ENCODE measurements at regions not wholly inside any gene's neighbourhood (a gene's known extent, or its start where the extent isn't known, plus 50 kb on each side); places are given as distances from the start of the nearest gene placed in this dataset.
"Not testable (repeated sequence)": the region's sequence is repeated elsewhere in the genome, so short reads cannot be mapped to it uniquely, and the experiment has no call there.

GRCh38 chr18:11500153-11501122 is 109.0 kb upstream of the SLC35G4 start:
- H3K4me1 Mint-ChIP-seq: no peaks in the 10 kb centered on the region
- no peaks in the 10 kb centered on the region for H3K9me3 Mint-ChIP-seq (ENCODE audit: low read depth)
- ATAC-seq (no peak), DNase-seq (no peak)
- no peaks in the 10 kb centered on the region for H3K36me3 Mint-ChIP-seq
- peaks cover 4% of the 10 kb centered on the region for H3K27me3 Mint-ChIP-seq
- no peak overlapping the region for H3K4me3 Mint-ChIP-seq
- no peak overlapping the region for H3K27ac Mint-ChIP-seq
- CTCF ChIA-PET: no interaction called here

DNA sequence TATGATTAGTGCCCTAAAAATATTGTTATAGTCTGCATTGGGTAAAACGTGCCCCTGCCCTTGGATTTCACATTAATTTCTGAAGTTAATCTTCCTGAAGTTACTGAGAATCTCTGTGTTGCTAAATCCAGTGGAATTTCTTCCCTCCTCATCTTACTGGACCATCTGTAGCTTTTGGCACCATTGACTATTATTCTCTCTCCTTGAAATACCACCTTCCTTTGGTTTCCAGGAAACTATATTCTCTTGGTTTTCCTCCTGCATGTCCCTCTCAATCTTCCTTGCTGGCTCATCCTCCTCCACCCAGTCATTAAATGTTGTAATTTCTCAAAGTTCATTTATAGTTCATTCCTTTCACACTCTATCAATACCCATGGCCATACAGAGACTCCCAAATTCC is 110.6 kb upstream of the SLC35G4 start:
- CTCF ChIA-PET: no interaction called here
- H3K27me3 Mint-ChIP-seq: peaks cover 2% of the 10 kb centered on the region
- H3K4me1 Mint-ChIP-seq: no peaks in the 10 kb centered on the region
- no peaks in the 10 kb centered on the region for H3K9me3 Mint-ChIP-seq (ENCODE audit: low read depth)
- no peak overlapping the region for H3K27ac Mint-ChIP-seq
- no peak for ATAC-seq
- no peak for DNase-seq
- no peaks in the 10 kb centered on the region for H3K36me3 Mint-ChIP-seq
- no peak overlapping the region for H3K4me3 Mint-ChIP-seq

DNA sequence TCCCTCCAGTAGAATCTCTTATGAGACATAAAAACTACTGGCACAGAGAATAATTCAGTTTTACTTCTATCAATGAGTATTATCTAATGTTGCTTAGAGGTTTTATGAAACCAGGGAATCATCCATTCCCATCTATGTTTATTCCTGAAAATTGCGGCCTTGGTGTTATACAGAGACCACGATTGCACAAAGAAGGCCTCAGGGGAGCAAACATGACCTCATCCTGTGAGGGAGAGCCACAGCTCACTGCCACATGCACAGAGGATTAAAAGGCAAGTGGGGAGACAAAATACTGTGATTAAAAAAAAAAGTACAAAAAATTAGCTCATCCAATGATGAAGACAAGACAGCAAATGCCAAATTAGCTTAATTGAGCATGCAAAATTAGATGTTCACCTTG is 111.8 kb upstream of the SLC35G4 start:
- CTCF ChIA-PET: no interaction called here
- H3K36me3 Mint-ChIP-seq: no peaks in the 10 kb centered on the region
- H3K27me3 Mint-ChIP-seq: peaks cover 2% of the 10 kb centered on the region
- no peak overlapping the region for H3K4me3 Mint-ChIP-seq
- H3K4me1 Mint-ChIP-seq: no peaks in the 10 kb centered on the region
- H3K27ac Mint-ChIP-seq: no peak overlapping the region
- DNase-seq (no peak), ATAC-seq (no peak)
- H3K9me3 Mint-ChIP-seq (ENCODE audit: low read depth): no peaks in the 10 kb centered on the region

GRCh38 chr18:11496526-11497172 is 112.7 kb upstream of the SLC35G4 start:
- CTCF ChIA-PET: no interaction called here
- Mint-ChIP-seq H3K4me1 (no peaks in the 10 kb centered on the region), H3K27ac (no peak overlapping the region)

GRCh38 chr18:11495441-11495840 is 114.0 kb upstream of the SLC35G4 start:
- no peaks in the 10 kb centered on the region for H3K36me3 Mint-ChIP-seq
- H3K27me3 Mint-ChIP-seq: peaks cover 2% of the 10 kb centered on the region
- H3K27ac Mint-ChIP-seq: no peak overlapping the region
- H3K4me1 Mint-ChIP-seq: no peaks in the 10 kb centered on the region
- no peak overlapping the region for H3K4me3 Mint-ChIP-seq
- no peaks in the 10 kb centered on the region for H3K9me3 Mint-ChIP-seq (ENCODE audit: low read depth)
- no peak for ATAC-seq
- no peak for DNase-seq
- CTCF ChIA-PET: no interaction called here

More at GRCh38 chr18:11496526-11497172, 112.7 kb upstream of the SLC35G4 start:
- Mint-ChIP-seq H3K27me3 (peaks cover 2% of the 10 kb centered on the region), H3K4me3 (no peak overlapping the region), H3K9me3 (ENCODE audit: low read depth) (no peaks in the 10 kb centered on the region), H3K36me3 (no peaks in the 10 kb centered on the region)
- no peak for ATAC-seq
- DNase-seq: no peak

DNA sequence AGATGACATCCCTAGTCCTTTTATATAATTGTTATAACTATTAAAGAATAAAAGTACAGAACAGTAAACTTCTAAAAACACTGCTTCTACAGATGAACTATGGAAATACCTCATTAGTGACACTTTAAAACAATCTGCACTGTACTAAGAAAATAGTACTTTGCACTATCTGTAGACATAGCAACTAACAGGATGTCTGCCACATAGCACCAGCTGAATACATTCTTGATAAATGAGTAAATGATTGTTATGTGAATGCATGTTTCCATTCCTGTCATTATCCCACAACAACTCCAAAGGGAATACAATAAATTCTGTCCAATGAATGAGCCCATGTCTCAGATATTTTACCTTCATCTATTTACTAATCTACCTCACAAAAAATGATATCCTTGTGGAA is 115.3 kb upstream of the SLC35G4 start:
- no peak for DNase-seq
- Mint-ChIP-seq H3K4me1 (no peaks in the 10 kb centered on the region), H3K9me3 (ENCODE audit: low read depth) (no peaks in the 10 kb centered on the region), H3K27ac (no peak overlapping the region), H3K4me3 (no peak overlapping the region), H3K27me3 (peaks cover 2% of the 10 kb centered on the region), H3K36me3 (no peaks in the 10 kb centered on the region)
- no peak for ATAC-seq
- CTCF ChIA-PET: no interaction called here

DNA sequence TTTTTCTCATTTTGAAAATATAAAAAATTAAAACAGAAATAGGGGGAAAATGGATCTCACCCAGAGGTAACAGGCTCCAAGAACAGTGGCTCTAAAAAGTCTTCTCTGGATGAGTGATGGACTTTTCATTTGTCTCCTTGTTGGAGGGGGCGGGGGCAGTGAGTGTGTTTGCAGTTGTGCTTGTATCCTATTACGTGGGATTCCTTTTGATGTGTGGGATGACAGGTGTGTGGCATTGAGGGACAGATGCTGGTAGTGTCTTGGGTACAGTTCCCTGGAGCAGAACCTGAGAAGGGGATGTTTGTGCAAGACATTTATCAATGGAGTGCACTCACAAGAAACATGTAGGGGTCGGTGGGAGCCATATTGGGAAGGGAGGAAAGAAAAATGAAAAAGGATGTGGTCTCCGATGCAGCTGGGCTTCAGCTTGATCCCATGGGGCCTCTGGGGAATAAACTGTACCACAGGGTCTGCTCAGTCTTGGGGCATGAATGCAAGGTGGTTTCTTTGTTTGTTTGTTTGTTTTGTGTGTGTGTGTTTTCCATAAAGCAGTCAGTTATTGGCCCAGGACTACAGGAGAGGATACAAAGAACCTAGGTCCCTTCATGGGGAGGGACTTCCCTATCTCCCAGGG is 120.0 kb upstream of the SLC35G4 start:
- H3K27ac Mint-ChIP-seq: no peak overlapping the region
- ATAC-seq (no peak), DNase-seq (no peak)
- H3K27me3 Mint-ChIP-seq: no peaks in the 10 kb centered on the region
- H3K9me3 Mint-ChIP-seq (ENCODE audit: low read depth): no peaks in the 10 kb centered on the region
- CTCF ChIA-PET: no interaction called here
- no peaks in the 10 kb centered on the region for H3K36me3 Mint-ChIP-seq
- no peaks in the 10 kb centered on the region for H3K4me1 Mint-ChIP-seq
- no peak overlapping the region for H3K4me3 Mint-ChIP-seq

GRCh38 chr18:11488175-11488574 is 121.2 kb upstream of the SLC35G4 start:
- H3K36me3 Mint-ChIP-seq: no peaks in the 10 kb centered on the region
- H3K4me3 Mint-ChIP-seq: no peak overlapping the region
- no peak for ATAC-seq
- H3K27me3 Mint-ChIP-seq: no peaks in the 10 kb centered on the region
- no peak overlapping the region for H3K27ac Mint-ChIP-seq
- H3K9me3 Mint-ChIP-seq (ENCODE audit: low read depth): no peaks in the 10 kb centered on the region
- no peak for DNase-seq
- CTCF ChIA-PET: no interaction called here
- no peaks in the 10 kb centered on the region for H3K4me1 Mint-ChIP-seq

GRCh38 chr18:11487390-11487789 is 122.0 kb upstream of the SLC35G4 start:
- no peak overlapping the region for H3K4me3 Mint-ChIP-seq
- no peaks in the 10 kb centered on the region for H3K36me3 Mint-ChIP-seq
- CTCF ChIA-PET: no interaction called here
- no peak for ATAC-seq
- H3K9me3 Mint-ChIP-seq (ENCODE audit: low read depth): no peaks in the 10 kb centered on the region
- no peak for DNase-seq
- no peaks in the 10 kb centered on the region for H3K27me3 Mint-ChIP-seq
- H3K27ac Mint-ChIP-seq: no peak overlapping the region
- H3K4me1 Mint-ChIP-seq: no peaks in the 10 kb centered on the region

GRCh38 chr18:11482271-11482670 is 127.1 kb upstream of the SLC35G4 start:
- Mint-ChIP-seq H3K4me1 (no peaks in the 10 kb centered on the region), H3K36me3 (no peaks in the 10 kb centered on the region), H3K27ac (no peak overlapping the region), H3K27me3 (no peaks in the 10 kb centered on the region), H3K4me3 (no peak overlapping the region), H3K9me3 (ENCODE audit: low read depth) (no peaks in the 10 kb centered on the region)
- ATAC-seq: no peak
- no peak for DNase-seq
- CTCF ChIA-PET: no interaction called here

DNA sequence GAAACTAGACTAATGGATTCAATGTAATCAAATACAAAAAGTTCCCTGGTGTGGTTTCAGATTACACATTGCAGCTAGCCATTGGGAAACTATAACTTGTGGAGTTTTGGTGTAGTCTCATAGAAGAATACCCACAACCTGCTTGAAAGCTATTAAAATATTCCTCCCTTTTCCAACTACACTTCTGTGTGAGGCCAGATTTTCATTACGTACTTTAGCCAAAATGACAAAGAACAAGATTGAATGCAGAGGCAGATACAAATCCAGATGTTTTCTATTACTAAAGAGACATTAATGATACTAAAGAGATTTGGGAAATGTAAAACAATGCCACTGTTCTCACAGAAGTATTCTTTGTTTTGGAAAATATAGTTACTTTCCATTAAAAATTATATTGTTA is 128.7 kb upstream of the SLC35G4 start:
- no peaks in the 10 kb centered on the region for H3K4me1 Mint-ChIP-seq
- H3K36me3 Mint-ChIP-seq: no peaks in the 10 kb centered on the region
- CTCF ChIA-PET: no interaction called here
- no peak overlapping the region for H3K4me3 Mint-ChIP-seq
- DNase-seq: no peak
- no peak for ATAC-seq
- no peaks in the 10 kb centered on the region for H3K9me3 Mint-ChIP-seq (ENCODE audit: low read depth)
- H3K27me3 Mint-ChIP-seq: peaks cover 4% of the 10 kb centered on the region
- no peak overlapping the region for H3K27ac Mint-ChIP-seq

GRCh38 chr18:11479031-11479430 is 130.4 kb upstream of the SLC35G4 start:
- H3K36me3 Mint-ChIP-seq; H3K9me3 Mint-ChIP-seq (ENCODE audit: low read depth); ATAC-seq; H3K4me1 Mint-ChIP-seq; CTCF ChIA-PET; H3K4me3 Mint-ChIP-seq; H3K27me3 Mint-ChIP-seq; DNase-seq; H3K27ac Mint-ChIP-seq: not testable (repeated sequence)

DNA sequence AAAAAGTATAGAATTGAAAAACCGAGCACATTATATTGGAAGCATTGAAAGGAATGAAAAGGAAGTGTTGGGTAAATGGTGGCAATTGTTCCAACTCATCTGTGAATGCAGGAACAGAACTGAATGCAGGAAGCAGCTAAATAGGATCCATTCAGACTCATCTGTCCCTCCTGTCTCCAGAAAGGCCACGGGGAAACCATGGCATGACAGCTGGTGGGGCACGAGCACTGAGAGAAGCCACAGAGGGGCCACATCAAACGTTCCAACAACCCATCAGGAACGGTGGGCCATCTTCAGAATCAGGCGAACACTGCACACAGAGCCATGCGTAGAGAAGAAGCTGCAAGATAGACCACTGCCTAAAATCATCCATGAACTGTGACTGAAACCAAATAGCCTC is 138.5 kb upstream of the SLC35G4 start:
- Mint-ChIP-seq H3K4me3 (no peak overlapping the region), H3K9me3 (ENCODE audit: low read depth) (no peaks in the 10 kb centered on the region), H3K4me1 (no peaks in the 10 kb centered on the region), H3K36me3 (no peaks in the 10 kb centered on the region), H3K27ac (no peak overlapping the region), H3K27me3 (no peaks in the 10 kb centered on the region)
- no peak for ATAC-seq
- CTCF ChIA-PET: no interaction called here
- no peak for DNase-seq

DNA sequence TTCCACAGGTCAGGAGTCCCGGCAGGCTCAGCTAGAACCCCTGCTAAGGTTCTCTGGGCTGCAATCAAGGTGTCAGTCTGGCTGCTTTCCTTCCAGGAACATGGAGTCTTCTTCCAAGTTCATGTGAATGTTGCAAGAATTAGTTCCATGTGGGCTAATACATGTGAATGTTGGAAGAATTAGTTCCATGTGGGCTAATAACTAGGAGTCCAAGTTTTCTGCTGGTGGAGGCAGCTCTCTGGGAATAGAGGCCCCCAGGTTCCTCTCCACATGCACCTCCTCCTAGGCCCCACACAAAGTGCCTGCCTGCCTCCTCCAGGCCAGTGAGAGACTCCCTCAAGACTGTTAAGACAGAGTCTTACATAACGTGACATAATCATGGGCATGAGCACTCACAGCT is 140.8 kb upstream of the SLC35G4 start:
- no peaks in the 10 kb centered on the region for H3K4me1 Mint-ChIP-seq
- no peaks in the 10 kb centered on the region for H3K27me3 Mint-ChIP-seq
- ATAC-seq (no peak), DNase-seq (no peak)
- no peaks in the 10 kb centered on the region for H3K9me3 Mint-ChIP-seq (ENCODE audit: low read depth)
- H3K4me3 Mint-ChIP-seq: no peak overlapping the region
- H3K36me3 Mint-ChIP-seq: no peaks in the 10 kb centered on the region
- H3K27ac Mint-ChIP-seq: no peak overlapping the region
- CTCF ChIA-PET: no interaction called here

Data from activated CD8-positive, alpha-beta memory T cell treated with anti-CD3 and anti-CD28 coated beads, Interleukin-2, amount 10 ng/mL, durations not matched to agents 7 days and 5 days (primary cell).